A172 (cell line): ENCODE measurements at regions not wholly inside any gene's neighbourhood (a gene's known extent, or its start where the extent isn't known, plus 50 kb on each side); places are given as distances from the start of the nearest gene placed in this dataset.

ENCODE experiments used
- DNase-seq: peaks from one replicate; pipeline ENCODE4 v3.0.0-alpha.2; 2015; ENCODE audit warnings: low spot score

GRCh38 chr6:109295109-109295773 lies 87.0 kb downstream of the CD164 start:
- no peak for DNase-seq

- DNase-seq: no peak
These were observed 89.2 kb downstream of the CD164 start for GRCh38 chr6:109292983-109293586.

DNA sequence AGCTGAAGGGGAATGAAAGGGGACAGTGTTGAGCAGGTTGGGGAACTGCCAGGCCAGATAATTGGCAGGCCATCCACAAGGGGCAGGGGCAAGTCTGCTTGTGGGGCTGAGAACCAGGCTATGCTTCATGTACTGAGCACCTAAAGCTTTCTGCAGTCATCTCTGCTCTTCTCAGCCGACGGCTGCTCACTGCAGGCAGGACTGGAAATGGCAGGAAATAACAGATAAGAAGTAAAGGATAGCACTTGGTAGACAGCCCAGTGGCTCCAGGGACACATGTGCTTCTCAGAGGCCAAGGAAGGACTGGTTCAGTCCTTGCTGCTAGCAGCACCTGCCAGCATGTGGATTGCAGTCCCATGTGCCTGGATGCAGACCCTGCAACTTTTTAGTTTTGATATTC lies 89.8 kb downstream of the CD164 start:
- no peak for DNase-seq

GRCh38 chr6:109291902-109292301 lies 90.4 kb downstream of the CD164 start:
- DNase-seq: no peak

- no peak for DNase-seq
These were observed 91.9 kb downstream of the CD164 start for GRCh38 chr6:109290143-109290931.

GRCh38 chr6:109285366-109285765 lies 96.9 kb downstream of the CD164 start:
- DNase-seq: no peak

DNA sequence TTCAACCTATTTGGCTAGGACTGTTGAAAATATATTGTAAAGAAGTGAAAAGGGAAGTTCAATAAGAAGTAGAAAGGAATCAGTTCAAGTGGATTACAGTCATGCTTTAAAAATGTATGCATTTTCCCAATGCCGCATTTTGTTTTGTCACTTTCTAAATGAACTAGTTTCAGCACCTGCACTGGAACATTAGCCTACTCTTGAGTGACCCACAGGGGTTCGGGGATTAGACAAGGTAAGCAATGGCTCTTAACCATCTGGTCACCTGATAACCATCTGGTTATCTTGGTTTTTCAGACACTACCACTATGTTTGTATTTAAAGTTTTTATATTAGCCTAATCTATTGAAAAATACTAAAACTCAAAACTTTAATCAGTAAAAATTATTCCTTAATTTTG lies 97.6 kb downstream of the CD164 start:
- no peak for DNase-seq

DNA sequence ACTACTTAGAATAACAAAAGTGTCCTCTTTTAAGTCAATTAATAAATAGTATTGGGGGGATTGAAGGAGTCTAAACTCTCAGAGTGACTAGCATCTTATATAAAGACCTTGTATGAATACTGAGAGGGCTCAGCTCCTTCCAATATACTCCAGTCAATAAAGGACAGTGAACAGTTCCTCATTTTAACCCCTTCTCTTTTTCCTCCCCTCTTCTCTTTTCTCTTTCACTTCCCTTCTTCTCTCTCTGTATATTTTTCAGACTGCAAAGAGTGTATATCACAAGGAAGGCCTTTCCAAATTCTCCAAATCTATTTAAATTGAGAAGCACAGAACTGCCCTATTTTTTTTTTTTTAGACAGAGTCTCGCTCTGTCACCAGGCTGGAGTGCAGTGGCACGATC lies 99.5 kb downstream of the CD164 start:
- no peak for DNase-seq

DNA sequence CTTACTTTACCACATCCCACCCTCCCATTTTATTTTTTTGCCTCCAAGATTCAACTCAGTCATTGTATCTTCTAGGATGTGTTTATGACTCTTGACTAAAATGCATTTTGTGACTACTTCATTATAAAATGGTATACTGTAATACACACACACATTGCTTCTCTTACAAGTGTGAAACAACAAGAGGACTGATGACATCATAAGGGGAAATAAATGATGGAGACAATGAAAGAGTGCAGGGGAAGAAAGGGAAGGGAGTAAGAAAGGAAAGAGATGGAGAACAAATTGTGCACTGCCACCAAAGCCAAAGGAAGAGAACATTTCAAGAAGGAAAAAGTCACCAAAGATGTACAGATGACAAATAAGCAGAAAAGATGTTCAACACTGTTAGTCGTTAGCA lies 102.6 kb downstream of the CD164 start:
- no peak for DNase-seq

DNA sequence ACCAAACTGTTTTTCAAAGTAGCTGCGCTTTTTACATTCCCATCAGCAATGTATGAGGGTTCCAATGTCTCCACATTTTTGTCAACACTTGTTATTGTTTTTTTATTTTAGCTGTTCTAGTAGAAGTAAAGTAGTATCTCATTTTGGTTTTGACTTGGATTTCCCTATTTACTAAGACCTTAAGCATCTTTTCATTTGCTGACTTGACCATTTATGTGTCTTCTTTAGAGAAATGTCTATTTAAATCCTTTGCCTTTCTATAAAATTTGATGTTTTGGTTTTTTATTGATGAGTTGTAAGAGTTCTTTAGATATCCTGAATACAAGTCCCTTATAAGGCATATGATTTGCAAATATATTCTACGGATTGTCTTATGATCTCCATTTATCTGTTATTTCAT lies 110.6 kb downstream of the CD164 start:
- DNase-seq: no peak

DNA sequence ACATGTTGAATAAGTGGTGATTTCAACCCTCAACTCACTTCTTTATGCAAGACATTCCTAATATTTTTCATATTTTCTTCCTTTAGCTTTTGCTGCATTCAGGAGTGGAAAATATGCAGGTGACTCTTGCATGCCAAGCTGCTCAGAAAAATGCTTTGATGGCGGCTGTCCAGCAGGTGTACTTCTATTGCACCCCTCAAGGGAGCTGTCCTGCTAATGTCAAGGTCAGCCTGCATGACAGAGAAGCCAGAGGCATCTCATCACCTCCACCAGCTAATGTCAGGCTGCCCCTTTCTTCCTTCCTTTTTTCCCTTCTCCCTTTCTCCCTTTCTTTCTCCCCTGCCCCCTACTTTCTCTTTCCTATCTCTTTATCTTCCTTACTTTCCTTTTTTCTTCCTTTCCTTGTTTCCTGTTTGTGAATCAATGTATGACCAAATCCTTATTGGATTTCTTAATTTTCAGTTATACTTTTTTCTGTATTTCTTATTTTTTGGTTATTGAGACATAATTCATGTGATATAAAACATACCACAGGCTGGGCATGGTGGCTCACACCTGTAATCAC lies 112.2 kb downstream of the CD164 start:
- DNase-seq: no peak

GRCh38 chr6:109269057-109269456 lies 113.2 kb downstream of the CD164 start:
- DNase-seq: no peak

DNA sequence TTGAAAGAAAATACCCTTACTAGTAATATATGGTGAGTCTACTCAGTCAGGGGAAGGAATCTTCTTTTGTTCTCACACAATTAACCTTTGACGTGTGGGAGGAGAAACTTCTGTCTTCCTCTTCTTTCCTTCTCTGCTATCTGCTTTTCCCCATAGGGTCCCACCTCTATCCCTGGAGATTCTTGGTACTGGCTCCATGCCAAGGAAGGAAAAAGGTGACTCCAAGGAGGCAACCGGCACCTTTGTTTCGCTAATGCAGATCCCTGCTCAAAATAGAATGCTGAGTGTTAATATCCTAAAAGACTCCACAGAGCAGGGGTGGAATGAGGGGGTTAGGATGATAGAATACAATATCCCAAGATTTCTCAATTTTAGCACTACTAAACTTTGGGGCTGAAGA lies 116.7 kb downstream of the CD164 start:
- DNase-seq: no peak

GRCh38 chr6:109263873-109264700 lies 118.2 kb downstream of the CD164 start:
- DNase-seq: no peak

DNA sequence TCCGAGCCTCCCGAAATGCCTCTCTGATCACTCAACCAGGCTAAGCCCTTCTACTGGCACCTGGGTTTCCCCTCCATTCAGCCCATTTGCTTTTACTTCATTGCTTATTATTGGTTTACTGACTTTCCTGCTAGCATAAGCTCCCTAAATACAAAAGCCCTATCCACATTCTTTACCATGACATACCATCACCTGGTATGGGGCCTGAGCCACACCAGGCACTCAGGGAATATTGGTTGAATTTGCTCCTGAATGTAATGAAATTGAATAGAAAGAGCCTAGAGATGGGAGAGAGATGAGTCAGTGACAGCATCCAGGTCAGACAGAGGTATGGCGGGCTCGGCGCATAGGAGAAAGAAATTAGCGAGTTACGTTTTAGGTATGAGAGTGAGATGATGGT lies 120.0 kb downstream of the CD164 start:
- DNase-seq: no peak

DNA sequence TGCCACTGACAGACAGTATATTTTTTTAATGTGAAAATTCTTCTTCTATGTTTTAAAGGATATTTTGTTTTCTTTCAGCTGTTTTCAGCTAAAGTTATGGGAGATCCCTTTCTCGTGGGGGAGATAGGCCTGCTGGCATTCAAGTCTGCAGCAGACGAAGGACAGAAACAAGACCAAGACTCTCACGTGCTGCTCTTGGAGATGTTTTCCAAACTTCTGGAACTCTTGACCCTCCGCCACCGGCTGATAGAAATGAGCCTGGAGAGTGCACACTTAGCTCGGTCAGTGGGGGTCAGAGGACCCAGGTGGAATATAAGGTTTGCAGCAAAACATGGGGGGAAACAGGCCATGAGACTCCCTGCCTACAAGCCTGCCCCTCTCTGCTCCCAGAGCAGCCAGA lies 120.5 kb downstream of the CD164 start:
- no peak for DNase-seq

DNA sequence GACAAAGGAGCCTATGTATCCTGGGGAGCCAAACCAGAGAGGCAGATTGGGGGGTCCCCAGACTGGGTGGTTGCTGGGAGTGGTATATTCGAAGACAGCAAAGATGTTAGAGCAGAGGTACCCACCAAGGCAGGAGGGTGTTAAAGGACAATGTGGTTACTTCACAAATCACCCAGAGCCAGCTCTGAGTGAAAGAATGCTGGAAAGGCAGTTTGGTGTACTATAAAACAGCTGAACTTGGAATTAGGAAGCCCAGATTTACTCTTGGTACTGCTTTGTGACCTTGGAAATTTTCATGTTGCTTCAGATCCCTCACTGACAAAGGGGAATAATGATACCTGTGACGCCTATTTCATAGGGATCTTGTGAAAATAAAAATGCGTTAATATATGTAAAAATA lies 121.6 kb downstream of the CD164 start:
- DNase-seq: no peak

DNA sequence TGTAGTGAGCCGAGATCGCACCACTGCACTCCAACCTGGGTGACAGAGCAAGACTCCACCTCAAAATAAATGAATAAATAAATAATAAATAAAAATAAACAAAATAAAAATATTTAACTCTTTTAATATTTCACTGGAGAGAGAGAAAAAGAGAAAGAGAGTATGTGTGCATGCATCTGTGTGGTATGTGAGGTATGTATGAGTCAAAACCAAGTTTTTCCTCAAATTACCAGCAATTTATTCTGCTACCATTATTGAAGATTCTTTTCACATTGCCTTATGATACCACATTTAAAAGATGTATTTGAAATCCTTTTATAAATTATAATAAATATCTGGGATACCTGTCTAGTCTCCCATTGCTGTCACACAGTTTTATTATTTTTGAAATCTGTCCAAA lies 122.1 kb downstream of the CD164 start:
- DNase-seq: no peak

GRCh38 chr6:109258129-109258528 lies 124.1 kb downstream of the CD164 start:
- DNase-seq: no peak

GRCh38 chr6:109257494-109257893 lies 124.8 kb downstream of the CD164 start:
- DNase-seq: no peak

DNA sequence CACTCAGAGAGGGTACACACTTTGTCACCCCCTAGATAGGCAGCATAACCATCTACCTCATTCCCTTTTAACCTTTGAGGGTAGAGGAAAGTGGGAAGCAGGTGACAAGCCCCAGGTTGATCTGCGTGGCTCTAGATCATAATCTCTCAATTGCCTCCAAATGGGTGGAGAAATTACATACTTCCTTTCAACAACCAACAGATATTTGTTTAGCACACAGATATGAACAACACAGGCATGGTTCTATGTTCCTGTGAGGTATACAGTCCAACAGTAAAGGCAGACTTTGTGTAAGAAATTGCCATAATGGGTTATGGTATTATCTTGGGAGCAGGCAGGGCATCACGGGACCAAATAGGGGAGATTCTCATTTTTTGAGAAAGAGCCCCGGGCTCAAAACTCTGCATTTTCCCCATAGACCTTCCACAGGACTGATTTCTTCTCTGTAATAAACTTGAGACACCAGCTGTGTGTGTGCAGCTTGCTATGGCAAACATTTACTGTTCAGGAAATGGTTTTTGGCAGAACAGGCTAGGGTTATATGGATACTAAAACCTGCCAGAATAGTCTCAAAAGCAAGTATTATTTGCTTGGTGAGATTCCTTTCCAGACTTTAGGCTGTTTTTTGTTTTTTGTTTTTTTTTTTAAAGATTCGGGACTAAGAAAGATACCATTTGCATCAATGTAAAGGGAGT lies 126.2 kb downstream of the CD164 start:
- no peak for DNase-seq
